H1 (cell line): ENCODE measurements at regions not wholly inside any gene's neighbourhood (a gene's known extent, or its start where the extent isn't known, plus 50 kb on each side); places are given as distances from the start of the nearest gene placed in this dataset.

Experiments
- CTCF ChIA-PET: fragments of 300-600 bp; sonication (Branson Sonifier 250); formaldehyde crosslinking; loops from one replicate; lab custom pipeline; 2021; ENCODE audit not compliant: partially characterized antibody; lab: Charles Lee
- POLR2A ChIA-PET: fragments of 300-600 bp; sonication (Branson Sonifier 250); formaldehyde crosslinking; loops from one replicate; lab custom pipeline; 2021; ENCODE audit warnings: inconsistent platforms; ENCODE audit not compliant: partially characterized antibody; lab: Charles Lee
- DNase-seq, 2 experiments: peaks; one replicate each; pipeline versions ENCODE4 v3.0.0 to v3.0.0-alpha.2; 2010 to 2022; ENCODE audit warnings: low spot score in 2 of 2, low read depth in 1 of 2, mixed read lengths in 1 of 2
- FAIRE-seq: peaks from 2 replicates; lab custom pipeline; 2011; peaks lifted over from hg19 to GRCh38; lab: Jason Lieb, UNC
- H2AFZ ChIP-seq: 2 replicates; pipeline ENCODE4 v1.8.1; 2012; ENCODE audit warnings: low read length, inconsistent platforms
- H2AK5ac ChIP-seq: 2 replicates; pipeline ENCODE4 v1.6.1; 2013; ENCODE audit warnings: low read depth, low read length
- H2BK120ac ChIP-seq: replicated peaks from 2 replicates; pipeline ENCODE3; 2013; ENCODE audit warnings: low read depth, low read length, inconsistent platforms
- H2BK12ac ChIP-seq: 2 replicates; pipeline ENCODE4 v1.6.1; 2013; ENCODE audit warnings: low read depth, low read length
- H2BK15ac ChIP-seq: 2 replicates; pipeline ENCODE4 v1.6.1; 2013; ENCODE audit warnings: low read length
- H2BK20ac ChIP-seq: 2 replicates; pipeline ENCODE4 v1.6.1; 2013; ENCODE audit warnings: low read length
- H2BK5ac ChIP-seq: 2 replicates; pipeline ENCODE4 v1.6.1; 2013; ENCODE audit warnings: low read depth, low read length
- H3K14ac ChIP-seq: 2 replicates; pipeline ENCODE4 v1.6.1; 2013; ENCODE audit warnings: inconsistent platforms; ENCODE audit not compliant: insufficient read length
- H3K18ac ChIP-seq: 2 replicates; pipeline ENCODE4 v1.6.1; 2013; ENCODE audit warnings: low read length; ENCODE audit errors: extremely low read depth
- H3K23ac ChIP-seq: 2 replicates; pipeline ENCODE4 v1.6.1; 2013; ENCODE audit warnings: inconsistent platforms; ENCODE audit not compliant: insufficient read length
- H3K23me2 ChIP-seq: 2 replicates; pipeline ENCODE4 v1.6.1; 2013; ENCODE audit warnings: low read depth, low read length
- H3K27ac ChIP-seq: 2 replicates; pipeline ENCODE4 v1.6.1; 2011; ENCODE audit warnings: low read depth, low read length, inconsistent platforms
- H3K27me3 ChIP-seq, 4 experiments: replicated peaks in 1 of 4; 1 replicate in 1 of 4; 2 replicates in 3 of 4; pipeline versions ENCODE4 v1.6.1 to v1.8.1; 2011 to 2013; ENCODE audit warnings: low read length in 3 of 4, mild to moderate bottlenecking in 3 of 4, inconsistent platforms in 2 of 4, mixed read lengths in 2 of 4, moderate library complexity in 1 of 4; ENCODE audit not compliant: control insufficient read depth in 3 of 4, insufficient read depth in 3 of 4; ENCODE audit errors: extremely low read depth in 1 of 4
- H3K36me3 ChIP-seq, 4 experiments: 2 replicates each; pipeline versions ENCODE4 v1.6.1 to v1.8.1; 2011 to 2013; ENCODE audit warnings: mild to moderate bottlenecking in 4 of 4, low read length in 3 of 4, moderate library complexity in 2 of 4, control low read depth in 1 of 4, inconsistent platforms in 1 of 4; ENCODE audit not compliant: insufficient read depth in 4 of 4, control insufficient read depth in 2 of 4
- H3K4ac ChIP-seq: replicated peaks from 2 replicates; pipeline ENCODE3; 2013; ENCODE audit warnings: low read length, low read depth, mixed read lengths, inconsistent platforms; ENCODE audit not compliant: insufficient read length
- H3K4me1 ChIP-seq, 4 experiments: replicated peaks in 1 of 4; 1 replicate in 1 of 4; 2 replicates in 3 of 4; pipeline versions ENCODE4 v1.6.1 to v1.8.1; 2011 to 2013; ENCODE audit warnings: low read length in 3 of 4, inconsistent platforms in 2 of 4, mixed read lengths in 1 of 4; ENCODE audit not compliant: insufficient read depth in 4 of 4, control insufficient read depth in 3 of 4
- H3K4me2 ChIP-seq, 2 experiments: 2 replicates each; pipeline versions ENCODE4 v1.6.1 to v1.8.1; 2011 to 2013; ENCODE audit warnings: low read depth in 2 of 2, low read length in 2 of 2, control low read depth in 1 of 2, inconsistent platforms in 1 of 2, mild to moderate bottlenecking in 1 of 2; ENCODE audit not compliant: insufficient read depth in 1 of 2
- H3K4me3 ChIP-seq, 4 experiments: fragments of 200-600, 300-600 bp in 1 of 4; sonication (generic), shearing (Covaris generic), sonication (Bioruptor Twin) in 1 of 4; 2 replicates each; pipeline versions ENCODE4 v1.5.1 to v1.8.1; 2011 to 2016; ENCODE audit warnings: low read length in 4 of 4, low read depth in 3 of 4, control low read depth in 2 of 4, inconsistent platforms in 2 of 4, mild to moderate bottlenecking in 2 of 4, mixed read lengths in 1 of 4, moderate library complexity in 1 of 4; ENCODE audit not compliant: insufficient read depth in 2 of 4; ENCODE audit errors: extremely low read depth in 1 of 4
- H3K56ac ChIP-seq: replicated peaks from 2 replicates; pipeline ENCODE3; 2013; ENCODE audit warnings: low read depth, mild to moderate bottlenecking, mixed read lengths, low read length, inconsistent platforms; ENCODE audit not compliant: insufficient read length
- H3K79me1 ChIP-seq: 2 replicates; pipeline ENCODE4 v1.6.1; 2013; ENCODE audit warnings: low read depth, low read length, control low read depth
- H3K79me2 ChIP-seq, 2 experiments: 2 replicates each; pipeline versions ENCODE4 v1.6.1 to v1.8.1; 2012 to 2013; ENCODE audit warnings: low read length in 2 of 2, mild to moderate bottlenecking in 2 of 2, inconsistent platforms in 1 of 2; ENCODE audit not compliant: insufficient read depth in 2 of 2, control insufficient read depth in 1 of 2
- H3K9ac ChIP-seq, 4 experiments: replicated peaks in 1 of 4; 1 replicate in 1 of 4; 2 replicates in 3 of 4; pipeline versions ENCODE4 v1.6.1 to v1.8.1; 2011 to 2013; ENCODE audit warnings: low read depth in 3 of 4, low read length in 3 of 4, control low read depth in 2 of 4, mild to moderate bottlenecking in 2 of 4, moderate library complexity in 2 of 4, inconsistent platforms in 1 of 4; ENCODE audit errors: extremely low read depth in 1 of 4
- H3K9me3 ChIP-seq, 2 experiments: 2 replicates each; pipeline versions ENCODE4 v1.6.1 to v1.8.1; 2012 to 2013; ENCODE audit warnings: mild to moderate bottlenecking in 2 of 2, moderate library complexity in 2 of 2, control low read depth in 1 of 2, inconsistent platforms in 1 of 2, low read depth in 1 of 2, low read length in 1 of 2, mixed read lengths in 1 of 2; ENCODE audit not compliant: insufficient read depth in 2 of 2
- H4K20me1 ChIP-seq, 2 experiments: replicated peaks in 1 of 2; 2 replicates each; pipeline versions ENCODE3 to v1.8.1; 2011 to 2013; ENCODE audit warnings: inconsistent platforms in 2 of 2, low read length in 2 of 2, mild to moderate bottlenecking in 1 of 2; ENCODE audit not compliant: insufficient read depth in 2 of 2, control insufficient read depth in 1 of 2
- H4K5ac ChIP-seq: 2 replicates; pipeline ENCODE4 v1.6.1; 2013; ENCODE audit warnings: low read length, low read depth, mixed read lengths, inconsistent platforms; ENCODE audit not compliant: insufficient read length
- H4K8ac ChIP-seq: 2 replicates; pipeline ENCODE4 v1.8.0; 2013; ENCODE audit warnings: mild to moderate bottlenecking, moderate library complexity, low read length, inconsistent platforms; ENCODE audit not compliant: insufficient read depth; ENCODE audit errors: extremely low read depth
- H4K91ac ChIP-seq: replicated peaks from 2 replicates; pipeline ENCODE3; 2013; ENCODE audit warnings: low read length, mixed read lengths, inconsistent platforms; ENCODE audit not compliant: insufficient read length
- ASH2L ChIP-seq: fragments of 200-600, 300-600 bp; sonication (generic); IDR thresholded peaks from one replicate; pipeline ENCODE4 v1.7.1; 2017; ENCODE audit warnings: low read length
- HDAC2 ChIP-seq, 2 experiments: fragments of 300-600 bp in 1 of 2; sonication (generic) in 1 of 2; IDR thresholded peaks; 2 replicates each; pipeline ENCODE4 v1.6.1; 2011 to 2012; ENCODE audit warnings: low read depth in 2 of 2, low read length in 2 of 2, mild to moderate bottlenecking in 2 of 2, moderate library complexity in 2 of 2, borderline replicate concordance in 1 of 2, inconsistent platforms in 1 of 2
- SP4 ChIP-seq: IDR thresholded peaks from 2 replicates; pipeline ENCODE4 v1.6.1; 2012; ENCODE audit warnings: low read length, inconsistent platforms
- TAF7 ChIP-seq: optimal IDR thresholded peaks from 2 replicates; pipeline ENCODE3; 2011; ENCODE audit warnings: low read depth, mild to moderate bottlenecking, inconsistent platforms, low read length, moderate library complexity, borderline replicate concordance
- WGBS, 2 experiments: shearing (Covaris generic) in 1 of 2; methylation state at CpG; one replicate each; pipeline versions ENCODE4 v1.1.6 to v1.1.7; 2013 to 2015; ENCODE audit warnings: low lambda C conversion rate in 2 of 2, mixed read lengths in 2 of 2, inconsistent platforms in 1 of 2, low coverage in 1 of 2, missing lambda C conversion rate in 1 of 2; ENCODE audit not compliant: insufficient replicate concordance in 2 of 2, insufficient coverage in 1 of 2, insufficient read length in 1 of 2; ENCODE audit errors: extremely low coverage in 1 of 2, missing lambda C conversion rate in 1 of 2; 5-methylcytosine and 5-hydroxymethylcytosine counted together
- TF ChIP-seq, protein P1 (sequence below), 3 experiments: IDR thresholded peaks; 1 replicate in 2 of 3; 2 replicates in 1 of 3; pipeline versions ENCODE4 v1.5.1 to v1.6.1; 2011; ENCODE audit warnings: low read length in 3 of 3, mild to moderate bottlenecking in 3 of 3, inconsistent platforms in 2 of 3, low read depth in 1 of 3, moderate library complexity in 1 of 3; ENCODE audit not compliant: insufficient read depth in 1 of 3; ENCODE audit errors: control extremely low read depth in 1 of 3

- H2BK12ac ChIP-seq, result no peak overlapping the region
- no peak overlapping the region for H3K56ac ChIP-seq
- no peak overlapping the region for H3K14ac ChIP-seq
- no peak overlapping the region for H2AFZ ChIP-seq
- no peak overlapping the region for H3K4me3 ChIP-seq
- no peaks in the 10 kb centered on the region; a peak in 1 of 7 replicates for H3K27me3 ChIP-seq
- no peaks in the 10 kb centered on the region for H3K79me2 ChIP-seq
- H3K9ac ChIP-seq, result no peak overlapping the region
- H3K4ac ChIP-seq, result no peak overlapping the region
- H2BK5ac ChIP-seq, result no peak overlapping the region
- no peak overlapping the region for H2AK5ac ChIP-seq
- CTCF ChIA-PET, result interaction anchor here (1.0 to 4.5 kb wide), 2 partner anchors 13 to 168 kb away, joined by 3 to 39 read pairs; no protein-coding TSS in a partner anchor
- H3K27ac ChIP-seq, result no peak overlapping the region
- H3K9me3 ChIP-seq, result no peaks in the 10 kb centered on the region
- H3K4me1 ChIP-seq, result peaks cover 0 to 12% (median 6%) of the 10 kb centered on the region in 4 experiments; a peak in 6 of 7 replicates
- no peak overlapping the region for H3K4me2 ChIP-seq
- no peaks in the 10 kb centered on the region for H3K36me3 ChIP-seq
- 94% methylated on average over 3 of the region's 6 CpGs; no CpG with 5 or more reads in 1 of the 2 experiments for WGBS, 2 experiments
- no peaks in the 10 kb centered on the region for H4K20me1 ChIP-seq
- H4K91ac ChIP-seq, result no peak overlapping the region
- no peak overlapping the region for H2BK20ac ChIP-seq
- FAIRE-seq (no peak), DNase-seq (no peak)
- H3K23me2 ChIP-seq, result peaks cover 2% of the 10 kb centered on the region; the same call in 1 of the 2 replicates
- H3K23ac ChIP-seq, result no peak overlapping the region
- H3K79me1 ChIP-seq, result no peaks in the 10 kb centered on the region
- H4K8ac ChIP-seq, result no peak overlapping the region
- H3K18ac ChIP-seq, result no peak overlapping the region
- H2BK15ac ChIP-seq, result no peak overlapping the region
- POLR2A ChIA-PET, result interaction anchor here (1.1 kb wide), 1 partner anchor 13 kb away, joined by 3 read pairs; no protein-coding TSS in a partner anchor
- no peak overlapping the region for H2BK120ac ChIP-seq
- H4K5ac ChIP-seq, result no peak overlapping the region
- TF ChIP-seq, protein P1, sequence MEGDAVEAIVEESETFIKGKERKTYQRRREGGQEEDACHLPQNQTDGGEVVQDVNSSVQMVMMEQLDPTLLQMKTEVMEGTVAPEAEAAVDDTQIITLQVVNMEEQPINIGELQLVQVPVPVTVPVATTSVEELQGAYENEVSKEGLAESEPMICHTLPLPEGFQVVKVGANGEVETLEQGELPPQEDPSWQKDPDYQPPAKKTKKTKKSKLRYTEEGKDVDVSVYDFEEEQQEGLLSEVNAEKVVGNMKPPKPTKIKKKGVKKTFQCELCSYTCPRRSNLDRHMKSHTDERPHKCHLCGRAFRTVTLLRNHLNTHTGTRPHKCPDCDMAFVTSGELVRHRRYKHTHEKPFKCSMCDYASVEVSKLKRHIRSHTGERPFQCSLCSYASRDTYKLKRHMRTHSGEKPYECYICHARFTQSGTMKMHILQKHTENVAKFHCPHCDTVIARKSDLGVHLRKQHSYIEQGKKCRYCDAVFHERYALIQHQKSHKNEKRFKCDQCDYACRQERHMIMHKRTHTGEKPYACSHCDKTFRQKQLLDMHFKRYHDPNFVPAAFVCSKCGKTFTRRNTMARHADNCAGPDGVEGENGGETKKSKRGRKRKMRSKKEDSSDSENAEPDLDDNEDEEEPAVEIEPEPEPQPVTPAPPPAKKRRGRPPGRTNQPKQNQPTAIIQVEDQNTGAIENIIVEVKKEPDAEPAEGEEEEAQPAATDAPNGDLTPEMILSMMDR (IDR thresholded peaks at IDR 0.05; ENCODE audit: control extremely low read depth in 1 of 3, insufficient read depth in 1 of 3, low read depth in 1 of 3, low read length in 3 of 3), result no peak
- TF ChIP-seq HDAC2 (IDR thresholded peaks at IDR 0.05; ENCODE audit: borderline replicate concordance in 1 of 2, low read depth in 2 of 2, low read length in 2 of 2), result no peak
- TF ChIP-seq SP4, result no peak
- TF ChIP-seq TAF7, result no peak
- TF ChIP-seq ASH2L, result no peak
These were observed 121.4 kb upstream of the RUNX3 start for GRCh38 chr1:25051504-25051903.
